Uterus (tissue), 3 donors: ENCODE measurements at regions not wholly inside any gene's neighbourhood (a gene's known extent, or its start where the extent isn't known, plus 50 kb on each side); places are given as distances from the start of the nearest gene placed in this dataset.

Experiments
- DNase-seq, 2 donors: peaks; one replicate each; pipeline ENCODE4 v3.0.0-alpha.2; 2019 to 2020
- H3K27ac ChIP-seq, 2 donors: fragments of 200-600 bp; sonication (generic); 1 replicate in 1 of 2; 2 replicates in 1 of 2; pipeline ENCODE4 v1.5.1; 2016 to 2018
- H3K27me3 ChIP-seq, 2 donors: fragments of 200-600 bp; sonication (generic); one replicate each; pipeline ENCODE4 v1.5.1; 2018 to 2019; ENCODE audit warnings: control low read depth in 1 of 2
- H3K36me3 ChIP-seq, 2 donors: fragments of 200-600 bp; sonication (generic); one replicate each; pipeline ENCODE4 v1.5.1; 2019; ENCODE audit warnings: control low read depth in 1 of 2
- H3K4me1 ChIP-seq, 2 donors: fragments of 200-600 bp; sonication (generic); one replicate each; pipeline ENCODE4 v1.5.1; 2018 to 2019; ENCODE audit warnings: control low read depth in 1 of 2
- H3K4me3 ChIP-seq, 2 donors: fragments of 200-600 bp; sonication (generic); 1 replicate in 1 of 2; 2 replicates in 1 of 2; pipeline ENCODE4 v1.5.1; 2018 to 2019; ENCODE audit warnings: mild to moderate bottlenecking in 1 of 2
- H3K9me3 ChIP-seq, 2 donors: fragments of 200-600 bp; sonication (generic); one replicate each; pipeline ENCODE4 v1.5.1; 2019; ENCODE audit warnings: control low read depth in 1 of 2
- POLR2A ChIP-seq, 2 donors: fragments of 450-650 bp; IDR thresholded peaks; one replicate each; pipeline ENCODE4 v1.6.1; 2016; ENCODE audit warnings: antibody characterized with exemption in 2 of 2, mild to moderate bottlenecking in 1 of 2, moderate library complexity in 1 of 2
- intact Hi-C: fragments of 100-400 bp; cut with DNase I; formaldehyde crosslinking; loops from one replicate; pipeline ENCODE4 v1.15.1; 2023; ENCODE audit warnings: low total_unique reads
- TF ChIP-seq, protein P1 (sequence below), 4 experiments: fragments of 200-600 bp in 2 of 4; fragments of 450-650 bp in 2 of 4; sonication (generic) in 2 of 4; IDR thresholded peaks; one replicate each; pipeline ENCODE4 v1.5.1; 2016 to 2019; ENCODE audit warnings: antibody characterized with exemption in 4 of 4, mild to moderate bottlenecking in 2 of 4, moderate library complexity in 1 of 4
- donor health status: DM: yes; HTN: yes; CAD: no.

DNA sequence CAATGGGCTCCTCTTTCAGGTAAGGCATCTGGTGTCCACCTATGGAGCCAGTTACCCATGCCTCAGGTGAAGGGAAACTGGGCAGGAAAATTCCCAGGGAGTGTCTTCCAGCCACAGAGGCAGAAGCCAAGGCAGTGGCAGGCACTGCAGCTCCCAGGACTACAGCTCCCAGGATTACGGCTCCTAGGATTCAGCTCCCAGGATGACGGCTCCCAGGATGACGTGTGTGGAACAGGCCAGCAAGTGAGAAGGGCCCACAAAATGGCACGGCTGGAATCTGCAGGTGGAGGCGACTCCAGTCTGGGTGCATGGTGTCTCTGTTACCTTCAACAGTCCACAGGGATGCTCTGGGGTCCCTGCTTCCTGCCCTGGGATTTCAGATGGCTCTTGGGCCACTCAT, 92.1 kb downstream of the PTGR3 start:
- Histone ChIP-seq H3K27me3 (no peaks in the 10 kb centered on the region), H3K36me3 (no peaks in the 10 kb centered on the region), H3K9me3 (no peaks in the 10 kb centered on the region), H3K4me3 (no peak overlapping the region), H3K27ac (no peak overlapping the region), H3K4me1 (no peaks in the 10 kb centered on the region)
- intact Hi-C loops: no loop called here
- DNase-seq: no peak
- TF ChIP-seq POLR2A (IDR thresholded peaks at IDR 0.05): no peak
- TF ChIP-seq, protein P1, sequence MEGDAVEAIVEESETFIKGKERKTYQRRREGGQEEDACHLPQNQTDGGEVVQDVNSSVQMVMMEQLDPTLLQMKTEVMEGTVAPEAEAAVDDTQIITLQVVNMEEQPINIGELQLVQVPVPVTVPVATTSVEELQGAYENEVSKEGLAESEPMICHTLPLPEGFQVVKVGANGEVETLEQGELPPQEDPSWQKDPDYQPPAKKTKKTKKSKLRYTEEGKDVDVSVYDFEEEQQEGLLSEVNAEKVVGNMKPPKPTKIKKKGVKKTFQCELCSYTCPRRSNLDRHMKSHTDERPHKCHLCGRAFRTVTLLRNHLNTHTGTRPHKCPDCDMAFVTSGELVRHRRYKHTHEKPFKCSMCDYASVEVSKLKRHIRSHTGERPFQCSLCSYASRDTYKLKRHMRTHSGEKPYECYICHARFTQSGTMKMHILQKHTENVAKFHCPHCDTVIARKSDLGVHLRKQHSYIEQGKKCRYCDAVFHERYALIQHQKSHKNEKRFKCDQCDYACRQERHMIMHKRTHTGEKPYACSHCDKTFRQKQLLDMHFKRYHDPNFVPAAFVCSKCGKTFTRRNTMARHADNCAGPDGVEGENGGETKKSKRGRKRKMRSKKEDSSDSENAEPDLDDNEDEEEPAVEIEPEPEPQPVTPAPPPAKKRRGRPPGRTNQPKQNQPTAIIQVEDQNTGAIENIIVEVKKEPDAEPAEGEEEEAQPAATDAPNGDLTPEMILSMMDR (IDR thresholded peaks at IDR 0.05): no peak

GRCh38 chr18:75116165-75116564, 92.8 kb downstream of the PTGR3 start:
- Histone ChIP-seq H3K27me3 (no peaks in the 10 kb centered on the region), H3K4me3 (no peak overlapping the region), H3K36me3 (no peaks in the 10 kb centered on the region), H3K27ac (no peak overlapping the region), H3K9me3 (no peaks in the 10 kb centered on the region), H3K4me1 (no peaks in the 10 kb centered on the region)
- intact Hi-C loops: no loop called here
- TF ChIP-seq, protein P1 (IDR thresholded peaks at IDR 0.05): no peak
- TF ChIP-seq POLR2A (IDR thresholded peaks at IDR 0.05): no peak
- DNase-seq: no peak

DNA sequence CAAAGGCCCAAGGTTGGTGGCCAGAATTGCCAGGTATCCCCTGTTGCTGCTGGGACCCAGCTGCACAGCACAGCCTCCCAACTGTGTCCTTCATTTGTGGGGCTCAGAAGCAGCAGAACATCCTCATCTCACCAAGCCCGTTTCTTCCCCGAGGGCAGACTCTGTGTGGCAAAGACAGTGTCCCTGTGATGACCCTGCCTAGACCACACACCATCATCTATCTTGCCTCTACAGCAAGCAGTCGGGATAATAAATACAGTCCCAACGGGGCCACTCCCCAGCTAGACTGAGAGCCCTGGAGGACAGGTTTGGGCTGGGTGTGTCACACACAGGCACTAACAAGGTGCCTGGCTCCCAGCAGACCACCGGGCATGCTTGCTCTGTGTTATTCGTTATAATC, 93.4 kb downstream of the PTGR3 start:
- TF ChIP-seq, protein P1 (IDR thresholded peaks at IDR 0.05): no peak
- no peak for TF ChIP-seq POLR2A (IDR thresholded peaks at IDR 0.05)
- no peak for DNase-seq
- intact Hi-C loops: no loop called here
- H3K4me1 ChIP-seq: no peaks in the 10 kb centered on the region
- H3K4me3 ChIP-seq: no peak overlapping the region
- H3K27me3 ChIP-seq: no peaks in the 10 kb centered on the region
- H3K36me3 ChIP-seq: no peaks in the 10 kb centered on the region
- H3K27ac ChIP-seq: no peak overlapping the region
- no peaks in the 10 kb centered on the region for H3K9me3 ChIP-seq
